ENCODE measurements at regions not wholly inside any gene's neighbourhood (a gene's known extent, or its start where the extent isn't known, plus 50 kb on each side); places are given as distances from the start of the nearest gene placed in this dataset.

DNA sequence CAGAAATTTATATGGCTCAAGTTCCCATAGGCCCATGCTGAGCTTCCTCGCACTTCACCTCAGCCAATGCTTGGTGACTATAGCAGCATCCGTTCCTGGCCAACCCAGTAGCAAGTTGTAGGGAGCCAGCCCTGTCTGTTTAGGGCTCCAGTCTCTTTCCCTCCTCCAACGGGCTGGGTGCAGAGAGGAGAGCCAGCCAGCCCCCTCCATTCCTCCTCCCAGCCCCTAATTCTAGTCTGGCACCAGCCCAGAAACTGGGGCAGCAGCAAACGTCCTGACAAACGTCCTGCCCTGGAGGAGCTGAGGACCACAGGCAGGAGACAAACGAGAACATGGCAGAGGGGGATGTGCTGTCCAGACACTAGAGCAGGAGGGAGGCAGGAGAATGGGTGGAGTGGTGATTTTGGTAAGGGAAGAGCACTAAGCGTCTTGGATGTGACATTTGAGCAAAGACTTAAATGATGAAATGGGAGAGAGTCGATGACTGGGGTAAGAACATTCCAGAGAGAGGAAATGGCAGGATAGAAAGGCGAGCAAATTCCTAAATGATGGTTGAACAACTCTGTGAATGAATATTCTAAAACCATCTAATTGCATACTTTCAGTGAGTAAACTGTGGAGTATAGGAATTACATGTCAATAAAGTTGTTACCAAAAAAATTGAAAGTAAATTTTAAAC, 222.5 kb upstream of the DAPK1 start:
- Histone ChIP-seq H3K9me2 (ENCODE audit: insufficient read depth, low read length) (no peaks in the 10 kb centered on the region), H3K4me1 (ENCODE audit: insufficient read depth, low read length, poor library complexity, severe bottlenecking) (no peaks in the 10 kb centered on the region), H3K9me3 (ENCODE audit: low read length) (no peaks in the 10 kb centered on the region), H3K4me3 (ENCODE audit: low read depth, low read length, poor library complexity, severe bottlenecking) (no peak overlapping the region), H3K79me2 (ENCODE audit: insufficient read depth, low read depth, low read length) (no peaks in the 10 kb centered on the region), H3K36me3 (ENCODE audit: insufficient read depth, low read length) (no peaks in the 10 kb centered on the region), H3K27ac (ENCODE audit: low read depth, low read length, poor library complexity, severe bottlenecking) (no peak overlapping the region), H3K4me2 (ENCODE audit: low read length) (no peak overlapping the region), H4K20me1 (ENCODE audit: insufficient read depth, low read length) (no peaks in the 10 kb centered on the region), H2AFZ (ENCODE audit: low read length) (no peak overlapping the region)
- TF ChIP-seq, protein P1, sequence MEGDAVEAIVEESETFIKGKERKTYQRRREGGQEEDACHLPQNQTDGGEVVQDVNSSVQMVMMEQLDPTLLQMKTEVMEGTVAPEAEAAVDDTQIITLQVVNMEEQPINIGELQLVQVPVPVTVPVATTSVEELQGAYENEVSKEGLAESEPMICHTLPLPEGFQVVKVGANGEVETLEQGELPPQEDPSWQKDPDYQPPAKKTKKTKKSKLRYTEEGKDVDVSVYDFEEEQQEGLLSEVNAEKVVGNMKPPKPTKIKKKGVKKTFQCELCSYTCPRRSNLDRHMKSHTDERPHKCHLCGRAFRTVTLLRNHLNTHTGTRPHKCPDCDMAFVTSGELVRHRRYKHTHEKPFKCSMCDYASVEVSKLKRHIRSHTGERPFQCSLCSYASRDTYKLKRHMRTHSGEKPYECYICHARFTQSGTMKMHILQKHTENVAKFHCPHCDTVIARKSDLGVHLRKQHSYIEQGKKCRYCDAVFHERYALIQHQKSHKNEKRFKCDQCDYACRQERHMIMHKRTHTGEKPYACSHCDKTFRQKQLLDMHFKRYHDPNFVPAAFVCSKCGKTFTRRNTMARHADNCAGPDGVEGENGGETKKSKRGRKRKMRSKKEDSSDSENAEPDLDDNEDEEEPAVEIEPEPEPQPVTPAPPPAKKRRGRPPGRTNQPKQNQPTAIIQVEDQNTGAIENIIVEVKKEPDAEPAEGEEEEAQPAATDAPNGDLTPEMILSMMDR (conservative IDR thresholded peaks at IDR 0.05; ENCODE audit: low read length): no peak
- TF ChIP-seq EZH2phosphoT487 (IDR thresholded peaks at IDR 0.05; ENCODE audit: borderline replicate concordance, low read depth, low read length): no peak
- DNase-seq (ENCODE audit: low spot score): no peak
- ChIA-PET POLR2A (no interaction called here), CTCF (ENCODE audit: unreplicated experiment) (no interaction called here)
- intact Hi-C loops (cut with micrococcal nuclease; ENCODE audit: unreplicated experiment): no loop called here
- BruUV-seq (replicated peaks): no TSS peak

DNA sequence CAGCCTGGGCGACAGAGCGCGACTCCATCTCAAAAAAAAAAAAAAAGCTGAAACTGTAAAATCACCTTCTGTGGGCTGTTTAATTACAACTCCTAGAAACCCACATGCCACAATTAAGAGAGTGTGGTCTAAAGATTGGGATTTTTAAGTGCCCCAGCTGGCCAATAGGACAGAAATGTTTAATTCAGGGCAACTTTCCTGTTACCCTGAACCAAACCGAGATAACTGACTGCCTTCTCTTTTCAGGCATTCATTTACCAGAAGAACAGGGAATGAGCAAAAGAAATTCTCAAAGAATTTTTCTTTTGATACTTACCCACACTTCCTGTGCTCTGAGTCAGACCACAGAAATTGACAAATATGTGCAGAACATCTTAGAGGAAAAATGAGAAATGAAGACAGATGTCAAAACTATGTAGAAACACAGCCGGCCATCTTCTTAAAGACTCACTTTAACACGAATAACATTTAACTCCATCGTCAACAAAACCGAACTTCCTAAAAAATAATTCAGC, 221.3 kb upstream of the DAPK1 start:
- Histone ChIP-seq H3K36me3 (ENCODE audit: insufficient read depth, low read length) (no peaks in the 10 kb centered on the region), H3K9me3 (ENCODE audit: low read length) (no peaks in the 10 kb centered on the region), H2AFZ (ENCODE audit: low read length) (no peak overlapping the region), H3K27ac (ENCODE audit: low read depth, low read length, poor library complexity, severe bottlenecking) (no peak overlapping the region), H3K4me2 (ENCODE audit: low read length) (no peak overlapping the region), H4K20me1 (ENCODE audit: insufficient read depth, low read length) (no peaks in the 10 kb centered on the region), H3K9me2 (ENCODE audit: insufficient read depth, low read length) (no peaks in the 10 kb centered on the region), H3K4me3 (ENCODE audit: low read depth, low read length, poor library complexity, severe bottlenecking) (no peak overlapping the region), H3K4me1 (ENCODE audit: insufficient read depth, low read length, poor library complexity, severe bottlenecking) (no peaks in the 10 kb centered on the region), H3K79me2 (ENCODE audit: insufficient read depth, low read depth, low read length) (no peaks in the 10 kb centered on the region)
- intact Hi-C loops (cut with micrococcal nuclease; ENCODE audit: unreplicated experiment): no loop called here
- POLR2A ChIA-PET: no interaction called here
- no peak for TF ChIP-seq EZH2phosphoT487 (IDR thresholded peaks at IDR 0.05; ENCODE audit: borderline replicate concordance, low read depth, low read length)
- TF ChIP-seq, protein P1 (conservative IDR thresholded peaks at IDR 0.05; ENCODE audit: low read length): no peak
- no peak for DNase-seq (ENCODE audit: low spot score)
- no TSS peak for BruUV-seq (replicated peaks)
- CTCF ChIA-PET (ENCODE audit: unreplicated experiment): no interaction called here

DNA sequence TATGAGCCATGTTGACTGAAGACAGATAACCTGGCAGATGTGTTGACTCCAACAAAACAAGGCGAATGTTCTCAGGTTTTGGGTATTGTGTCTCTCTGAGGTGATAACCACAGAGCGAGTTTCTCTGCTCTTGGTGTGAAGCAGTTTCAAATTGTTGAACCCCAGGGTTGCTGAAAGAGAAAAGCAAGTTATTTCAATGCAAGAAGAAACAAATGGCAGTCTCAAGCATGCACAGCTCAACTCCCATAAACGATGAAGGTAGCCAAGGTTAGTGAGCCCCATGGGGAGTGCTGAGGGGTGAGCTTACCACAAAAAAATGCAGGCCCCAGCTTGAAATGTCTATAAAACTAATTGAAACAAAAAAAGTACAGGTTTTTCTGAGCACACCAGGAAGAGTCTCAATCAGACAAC, 220.8 kb upstream of the DAPK1 start:
- Histone ChIP-seq H3K79me2 (ENCODE audit: insufficient read depth, low read depth, low read length) (no peaks in the 10 kb centered on the region), H3K27ac (ENCODE audit: low read depth, low read length, poor library complexity, severe bottlenecking) (no peak overlapping the region), H4K20me1 (ENCODE audit: insufficient read depth, low read length) (no peaks in the 10 kb centered on the region), H3K4me2 (ENCODE audit: low read length) (no peak overlapping the region), H3K4me1 (ENCODE audit: insufficient read depth, low read length, poor library complexity, severe bottlenecking) (no peaks in the 10 kb centered on the region), H3K9me3 (ENCODE audit: low read length) (no peaks in the 10 kb centered on the region), H3K36me3 (ENCODE audit: insufficient read depth, low read length) (no peaks in the 10 kb centered on the region), H2AFZ (ENCODE audit: low read length) (no peak overlapping the region), H3K9me2 (ENCODE audit: insufficient read depth, low read length) (no peaks in the 10 kb centered on the region), H3K4me3 (ENCODE audit: low read depth, low read length, poor library complexity, severe bottlenecking) (no peak overlapping the region)
- no TSS peak for BruUV-seq (replicated peaks)
- ChIA-PET CTCF (ENCODE audit: unreplicated experiment) (no interaction called here), POLR2A (no interaction called here)
- intact Hi-C loops (cut with micrococcal nuclease; ENCODE audit: unreplicated experiment): no loop called here
- DNase-seq (ENCODE audit: low spot score): no peak
- no peak for TF ChIP-seq EZH2phosphoT487 (IDR thresholded peaks at IDR 0.05; ENCODE audit: borderline replicate concordance, low read depth, low read length)
- TF ChIP-seq, protein P1 (conservative IDR thresholded peaks at IDR 0.05; ENCODE audit: low read length): no peak

Measured in OCI-LY7 (cell line).